Superior temporal gyrus (tissue), 1 donor: ENCODE measurements at regions not wholly inside any gene's neighbourhood (a gene's known extent, or its start where the extent isn't known, plus 50 kb on each side); places are given as distances from the start of the nearest gene placed in this dataset.
"Not testable (repeated sequence)": the region's sequence is repeated elsewhere in the genome, so short reads cannot be mapped to it uniquely, and the experiment has no call there.

Experiments
- DNase-seq: peaks from one replicate; pipeline ENCODE4 v3.0.0-alpha.2; 2016; ENCODE audit errors: extremely low spot score

- not testable (repeated sequence) for DNase-seq
Measured at GRCh38 chr20:53669517-53670313, 76.1 kb upstream of the ZNF217 start.

DNA sequence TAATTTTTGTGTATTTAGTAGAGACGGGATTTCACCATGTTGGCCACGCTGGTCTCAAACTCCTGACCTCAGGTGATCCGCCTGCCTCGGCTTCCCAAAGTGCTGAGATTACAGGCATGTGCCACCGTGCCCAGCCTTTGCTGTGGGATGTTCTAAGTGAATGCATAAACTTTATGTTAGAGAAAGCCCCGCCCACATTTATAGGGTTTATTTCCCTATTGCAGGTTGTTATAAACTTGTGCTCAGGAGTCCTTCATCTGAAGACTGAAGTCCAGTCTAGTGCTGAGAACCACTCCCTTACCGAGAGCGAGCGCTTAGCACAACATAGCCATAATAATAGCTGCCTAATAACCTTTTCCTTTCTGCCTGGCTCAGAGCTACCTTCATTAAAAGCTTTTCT is 75.4 kb upstream of the ZNF217 start:
- DNase-seq: no peak

GRCh38 chr20:53666144-53666543 is 72.5 kb upstream of the ZNF217 start:
- no peak for DNase-seq

DNA sequence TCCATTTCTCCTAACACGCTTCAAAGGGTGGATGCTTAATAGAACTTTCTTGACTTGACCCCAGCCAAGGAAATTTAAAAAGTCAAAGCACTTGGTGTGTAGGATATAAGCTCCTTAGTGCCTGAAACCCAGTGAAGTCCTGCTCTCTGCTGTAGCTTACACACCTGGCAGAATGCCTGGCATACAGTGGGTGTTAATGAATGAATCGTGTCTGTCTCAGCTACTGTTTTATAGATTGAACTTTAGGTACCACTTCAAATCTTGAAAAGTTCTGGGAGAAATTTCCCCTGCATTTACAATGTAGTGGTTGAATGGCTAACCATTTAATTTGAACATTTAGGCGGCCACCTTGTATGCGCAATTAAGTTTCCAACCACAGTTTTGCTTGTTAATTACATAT is 70.5 kb upstream of the ZNF217 start:
- DNase-seq: no peak

GRCh38 chr20:53663521-53663920 is 69.9 kb upstream of the ZNF217 start:
- DNase-seq: not testable (repeated sequence)

DNA sequence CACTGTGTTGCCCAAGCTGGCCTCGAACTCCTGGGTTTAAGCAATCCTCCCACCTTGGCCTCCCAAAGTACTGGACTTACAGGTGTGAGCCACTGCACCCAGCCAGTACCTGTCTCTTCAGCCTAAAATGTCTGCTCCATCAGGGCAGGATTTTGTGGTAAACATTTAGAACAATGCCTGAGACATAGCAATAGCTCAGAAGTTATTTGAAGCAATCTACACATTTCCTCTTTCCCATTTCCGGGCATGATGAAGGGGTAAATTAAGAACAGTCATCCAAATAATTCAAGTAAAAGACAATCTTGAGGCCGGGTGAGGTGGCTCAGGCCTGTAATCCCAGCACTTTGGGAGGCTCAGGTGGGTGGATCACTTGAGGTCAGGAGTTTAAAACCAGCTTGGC is 69.0 kb upstream of the ZNF217 start:
- DNase-seq: no peak

GRCh38 chr20:53660947-53661381 is 67.3 kb upstream of the ZNF217 start:
- no peak for DNase-seq

- DNase-seq: peak; percentile 13
Measured at GRCh38 chr20:53660078-53660909, 66.7 kb upstream of the ZNF217 start.

- no peak for DNase-seq
Measured at GRCh38 chr20:53658973-53659372, 65.3 kb upstream of the ZNF217 start.

- DNase-seq: no peak
Measured at GRCh38 chr20:53658322-53658721, 64.7 kb upstream of the ZNF217 start.

- DNase-seq: no peak
Measured at GRCh38 chr20:53657732-53658131, 64.1 kb upstream of the ZNF217 start.

GRCh38 chr20:53657279-53657678 is 63.6 kb upstream of the ZNF217 start:
- no peak for DNase-seq

DNA sequence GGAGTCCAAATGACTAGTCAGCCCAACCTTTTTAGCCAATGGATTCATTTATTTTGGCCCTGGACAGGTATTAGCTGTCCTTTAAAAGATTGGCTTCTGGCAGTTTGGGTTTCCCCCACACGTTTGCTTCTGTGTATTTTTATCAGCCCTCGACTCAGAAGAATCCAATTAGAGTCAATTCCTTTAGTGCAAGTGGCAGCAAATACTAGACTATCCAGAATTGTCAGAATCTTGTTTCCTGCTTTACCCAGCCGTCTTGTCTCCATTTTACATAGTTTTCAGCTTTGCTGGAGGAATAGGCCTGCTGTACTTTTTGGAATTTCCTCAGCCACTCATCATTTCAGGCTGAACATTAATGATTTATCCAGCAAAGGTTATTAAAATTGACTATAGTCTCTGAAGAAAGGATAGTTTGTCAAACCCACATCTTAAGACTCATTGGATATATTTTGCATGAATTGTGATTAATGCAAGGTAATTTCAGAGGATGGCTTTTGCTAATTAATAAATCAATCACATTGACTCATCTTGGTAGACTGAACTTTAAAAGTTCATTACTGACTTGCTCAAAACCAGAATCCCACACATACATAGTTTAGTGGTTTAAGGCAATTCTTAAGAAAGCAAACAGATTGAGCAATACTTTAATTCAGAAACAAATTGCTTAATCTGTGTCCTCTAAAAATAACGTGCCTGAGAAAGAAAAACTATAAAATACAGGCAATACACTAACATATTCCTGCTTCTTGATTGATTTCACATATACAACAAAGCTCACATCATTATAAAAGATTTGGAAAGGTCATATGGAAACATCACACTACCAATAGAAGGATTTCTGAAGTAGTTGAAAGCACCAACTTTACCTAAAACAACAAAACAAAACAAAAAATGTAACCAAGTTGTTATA is 62.9 kb upstream of the ZNF217 start:
- DNase-seq: no peak

GRCh38 chr20:53655625-53656292 is 62.1 kb upstream of the ZNF217 start:
- no peak for DNase-seq

GRCh38 chr20:53654932-53655624 is 61.4 kb upstream of the ZNF217 start:
- no peak for DNase-seq

- not testable (repeated sequence) for DNase-seq
Measured at GRCh38 chr20:53654521-53654920, 60.9 kb upstream of the ZNF217 start.

DNA sequence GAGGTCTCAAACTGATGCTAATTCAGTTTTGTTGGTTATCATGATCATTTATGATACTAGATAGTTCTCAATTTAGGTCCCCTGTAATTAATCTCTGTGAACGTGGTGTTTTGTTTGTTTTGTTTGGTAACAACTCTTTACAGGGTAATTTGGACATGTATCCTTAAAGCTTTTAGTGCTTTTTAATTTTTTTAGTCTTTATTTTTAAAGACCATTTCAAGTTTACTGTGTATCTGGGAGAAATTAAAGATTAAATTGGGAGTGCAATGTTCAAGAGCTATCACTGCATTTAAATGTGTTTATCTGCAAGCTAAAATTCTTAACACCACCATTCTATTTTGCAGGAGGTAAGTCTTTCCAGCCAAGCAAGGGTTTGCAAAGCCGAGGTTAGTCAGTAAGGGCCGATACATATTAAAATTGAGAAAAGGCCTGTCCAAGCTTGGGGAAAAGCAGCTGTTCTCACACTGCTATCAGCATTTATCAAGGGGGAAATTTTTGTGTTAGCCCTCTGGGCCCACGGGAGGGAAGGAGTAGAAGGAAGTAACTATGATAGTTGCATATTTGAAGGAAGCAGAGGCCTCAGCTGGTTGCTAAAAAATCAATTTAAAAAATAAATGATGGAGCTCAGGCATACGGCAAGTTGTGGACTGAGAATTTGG is 59.3 kb upstream of the ZNF217 start:
- DNase-seq: no peak

- peak; percentile 42 for DNase-seq
Measured at GRCh38 chr20:53652090-53652858, 58.6 kb upstream of the ZNF217 start.

DNA sequence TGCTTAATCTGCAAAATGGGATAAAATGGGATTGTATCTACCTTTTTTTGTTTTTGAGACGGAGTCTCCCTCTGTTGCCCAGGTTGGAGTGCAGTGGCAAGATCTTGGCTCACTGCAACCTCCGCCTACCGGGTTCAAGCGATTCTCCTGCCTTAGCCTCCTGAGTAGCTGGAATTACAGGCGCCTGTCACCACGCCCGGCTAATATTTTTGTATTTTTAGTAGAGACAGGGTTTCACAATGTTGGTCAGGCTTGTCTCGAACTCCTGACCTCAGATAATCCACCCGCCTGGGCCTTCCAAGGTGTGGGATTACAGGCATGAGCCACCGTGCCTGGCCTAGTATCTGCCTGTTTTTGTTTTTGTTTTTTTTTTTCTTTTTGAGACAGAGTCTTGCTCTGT is 55.9 kb upstream of the ZNF217 start:
- DNase-seq: not testable (repeated sequence)
